GM12892 (cell line): ENCODE measurements at regions not wholly inside any gene's neighbourhood (a gene's known extent, or its start where the extent isn't known, plus 50 kb on each side); places are given as distances from the start of the nearest gene placed in this dataset.

Experiments
- POLR2A ChIP-seq: IDR thresholded peaks from 2 replicates; pipeline ENCODE4 v1.6.1; 2011; ENCODE audit warnings: low read depth, low read length, control low read depth
- TAF1 ChIP-seq: IDR thresholded peaks from 2 replicates; pipeline ENCODE4 v1.6.1; 2011; ENCODE audit warnings: low read depth, mild to moderate bottlenecking, control low read depth, low read length, borderline replicate concordance

GRCh38 chr1:181181792-181182585 is 93.5 kb downstream of the IER5 start:
- TF ChIP-seq POLR2A: no peak
- no peak for TF ChIP-seq TAF1
